HCT116 (cell line): ENCODE measurements at regions not wholly inside any gene's neighbourhood (a gene's known extent, or its start where the extent isn't known, plus 50 kb on each side); places are given as distances from the start of the nearest gene placed in this dataset.

Source experiments
- ATAC-seq: fragments of 200-7000 bp; cut with Tn5 transposase; 2 replicates; pipeline ENCODE4 v1.9.1; 2020; ENCODE audit warnings: mild to moderate bottlenecking, moderate library complexity
- BruUV-seq: library from RNA; stranded (reverse); fragments of 400-500 nt; replicated peaks from 2 replicates; lab custom pipeline; 2021; lab: Mats Ljungman, UMichigan
- CTCF ChIA-PET: fragments of 300-600 bp; sonication (Branson Sonifier 250); formaldehyde crosslinking; loops from one replicate; lab custom pipeline; 2021; ENCODE audit warnings: antibody characterized with exemption; lab: Charles Lee
- POLR2A ChIA-PET: fragments of 300-600, 350-600 bp; sonication (Branson Sonifier 250); formaldehyde crosslinking; loops from one replicate; lab custom pipeline; 2021; ENCODE audit warnings: antibody characterized with exemption; lab: Charles Lee
- RAD21 ChIA-PET, 2 experiments: fragments of 300-600 bp; sonication (Branson Sonifier 250); formaldehyde crosslinking; loops; one replicate each; lab custom pipeline; 2023; ENCODE audit warnings: low total read pairs in 2 of 2; ENCODE audit not compliant: uncharacterized antibody in 2 of 2, unreplicated experiment in 2 of 2, low non-redundant PET in 1 of 2; lab: Charles Lee
- DNase-seq: peaks from one replicate; pipeline ENCODE4 v3.0.0-alpha.2; 2010; ENCODE audit warnings: low read depth, low spot score
- H2AFZ ChIP-seq: fragments of 200-600 bp; shearing (Covaris generic), sonication (generic); 2 replicates; pipeline ENCODE4 v1.6.1; 2017; ENCODE audit warnings: low read depth, mixed run types, mixed read lengths, antibody characterized with exemption, low read length; ENCODE audit not compliant: poor library complexity, severe bottlenecking
- H3K27ac ChIP-seq: 2 replicates; pipeline ENCODE4 v1.5.1; 2012; ENCODE audit warnings: low read depth, low read length
- H3K27me3 ChIP-seq: fragments of 200-600 bp; sonication (generic); 2 replicates; pipeline ENCODE4 v1.6.1; 2016; ENCODE audit warnings: mixed run types, low read length, mixed read lengths; ENCODE audit not compliant: insufficient read depth
- H3K36me3 ChIP-seq, 2 experiments: fragments of 200-500 bp in 1 of 2; fragments of 200-600 bp in 1 of 2; sonication (Bioruptor generic) in 1 of 2; sonication (generic) in 1 of 2; 2 replicates each; pipeline versions ENCODE4 v1.5.1 to v1.6.1; 2014 to 2016; ENCODE audit warnings: low read length in 2 of 2, inconsistent platforms in 1 of 2, mixed read lengths in 1 of 2, mixed run types in 1 of 2; ENCODE audit not compliant: insufficient read depth in 2 of 2, control insufficient read depth in 1 of 2
- H3K4me1 ChIP-seq, 2 experiments: fragments of 200-600 bp in 1 of 2; sonication (generic) in 1 of 2; 2 replicates each; pipeline versions ENCODE4 v1.5.1 to v1.6.1; 2012 to 2017; ENCODE audit warnings: low read length in 2 of 2, inconsistent platforms in 1 of 2, mild to moderate bottlenecking in 1 of 2, mixed read lengths in 1 of 2, mixed run types in 1 of 2, moderate library complexity in 1 of 2; ENCODE audit not compliant: insufficient read depth in 2 of 2, control insufficient read depth in 1 of 2
- H3K4me2 ChIP-seq: fragments of 200-600 bp; sonication (generic); 2 replicates; pipeline ENCODE4 v1.6.1; 2017; ENCODE audit warnings: mixed run types, low read length, mixed read lengths
- H3K4me3 ChIP-seq, 2 experiments: fragments of 200-600 bp in 1 of 2; sonication (generic) in 1 of 2; replicated peaks in 1 of 2; 2 replicates each; pipeline ENCODE4 v1.5.1; 2011 to 2016; ENCODE audit warnings: low read length in 2 of 2, control low read depth in 1 of 2, low read depth in 1 of 2, mild to moderate bottlenecking in 1 of 2, mixed read lengths in 1 of 2, mixed run types in 1 of 2
- H3K79me2 ChIP-seq: fragments of 200-600 bp; sonication (generic); 2 replicates; pipeline ENCODE4 v1.6.1; 2017; ENCODE audit warnings: mild to moderate bottlenecking, mixed run types, low read length, moderate library complexity, mixed read lengths; ENCODE audit not compliant: insufficient read depth
- H3K9ac ChIP-seq: fragments of 200-600 bp; sonication (generic); 2 replicates; pipeline ENCODE4 v1.6.1; 2016; ENCODE audit warnings: low read length, mixed read lengths
- H3K9me2 ChIP-seq: fragments of 200-600 bp; sonication (generic), shearing (Covaris generic); 2 replicates; pipeline ENCODE4 v1.6.1; 2017; ENCODE audit warnings: mixed run types, mild to moderate bottlenecking, moderate library complexity; ENCODE audit not compliant: insufficient read depth
- H3K9me3 ChIP-seq, 2 experiments: fragments of 200-500 bp in 1 of 2; fragments of 200-600 bp in 1 of 2; sonication (Bioruptor generic) in 1 of 2; sonication (generic) in 1 of 2; 2 replicates each; pipeline ENCODE4 v1.6.1; 2014 to 2017; ENCODE audit warnings: low read length in 2 of 2, mixed read lengths in 2 of 2, inconsistent platforms in 1 of 2, low read depth in 1 of 2, mild to moderate bottlenecking in 1 of 2, mixed run types in 1 of 2, moderate library complexity in 1 of 2; ENCODE audit not compliant: control insufficient read depth in 1 of 2, insufficient read depth in 1 of 2
- H4K20me1 ChIP-seq: fragments of 200-600 bp; sonication (generic), shearing (Covaris generic); 2 replicates; pipeline ENCODE4 v1.6.1; 2017; ENCODE audit warnings: mixed run types, mild to moderate bottlenecking, moderate library complexity; ENCODE audit not compliant: insufficient read depth
- EGR1 ChIP-seq: IDR thresholded peaks from 2 replicates; pipeline ENCODE4 v1.6.1; 2012; ENCODE audit warnings: low read depth
- ELF1 ChIP-seq: IDR thresholded peaks from 2 replicates; pipeline ENCODE4 v1.6.1; 2012; ENCODE audit warnings: low read depth, borderline replicate concordance
- EZH2 ChIP-seq: fragments of 200-600 bp; sonication (generic); IDR thresholded peaks from 2 replicates; pipeline ENCODE4 v1.6.1; 2017; ENCODE audit warnings: antibody characterized with exemption, mixed run types
- JUND ChIP-seq: IDR thresholded peaks from 2 replicates; pipeline ENCODE4 v1.6.1; 2012
- POLR2AphosphoS5 ChIP-seq: IDR thresholded peaks from 2 replicates; pipeline ENCODE4 v1.6.1; 2011; ENCODE audit warnings: mild to moderate bottlenecking, low read depth, low read length, moderate library complexity
- RAD21 ChIP-seq: IDR thresholded peaks from 2 replicates; pipeline ENCODE4 v1.6.1; 2012; ENCODE audit warnings: low read depth, mild to moderate bottlenecking
- SIN3A ChIP-seq: IDR thresholded peaks from 2 replicates; pipeline ENCODE4 v1.6.1; 2012; ENCODE audit warnings: low read depth
- SP1 ChIP-seq: IDR thresholded peaks from 2 replicates; pipeline ENCODE4 v1.6.1; 2012; ENCODE audit warnings: low read depth
- TCF7L2 ChIP-seq: IDR thresholded peaks from 2 replicates; pipeline ENCODE4 v1.7.0; 2011; ENCODE audit warnings: borderline replicate concordance, inconsistent platforms; ENCODE audit not compliant: insufficient read depth, insufficient read length; ENCODE audit errors: extremely low read depth
- intact Hi-C: fragments of 100-400 bp; cut with micrococcal nuclease; formaldehyde crosslinking; loops from 2 replicates; pipeline ENCODE4 v1.10.0; 2022
- TF ChIP-seq, protein P1 (sequence below): IDR thresholded peaks from 2 replicates; pipeline ENCODE4 v1.6.1; 2012
- TF ChIP-seq, protein P2 (sequence below): IDR thresholded peaks from 2 replicates; pipeline ENCODE4 v1.6.1; 2011; ENCODE audit warnings: mild to moderate bottlenecking, low read length, moderate library complexity; ENCODE audit not compliant: insufficient replicate concordance; ENCODE audit errors: extremely low read depth

DNA sequence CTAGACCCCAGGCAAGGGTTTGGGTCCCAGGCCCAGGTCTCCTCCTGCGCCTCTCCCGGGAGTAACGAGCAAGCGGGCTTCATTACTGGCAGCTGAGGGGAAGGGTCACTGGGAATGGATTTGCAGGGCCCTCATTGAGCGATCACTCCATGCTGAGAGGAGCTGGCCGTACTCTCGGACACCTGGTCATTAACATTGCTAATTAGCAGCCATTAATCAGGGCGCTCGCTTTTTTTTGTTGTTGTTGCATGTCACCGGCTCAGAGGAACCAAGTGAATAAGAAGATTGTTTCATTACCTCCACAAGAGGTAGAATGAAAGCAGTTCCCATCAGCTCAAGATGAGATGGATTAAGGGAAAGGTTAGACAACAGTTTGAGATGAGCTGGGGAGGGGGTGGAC lies 293.0 kb upstream of the ATP11B start:
- no peak overlapping the region for H2AFZ ChIP-seq
- ChIA-PET RAD21 (no interaction called here), POLR2A (no interaction called here), CTCF (interaction anchor here (0.9 kb wide), 1 partner anchor 10 kb away, joined by 3 read pairs; no protein-coding TSS in a partner anchor)
- H4K20me1 ChIP-seq, result no peaks in the 10 kb centered on the region
- no peaks in the 10 kb centered on the region for H3K27me3 ChIP-seq
- no peaks in the 10 kb centered on the region for H3K9me3 ChIP-seq
- no peak overlapping the region for H3K4me3 ChIP-seq
- H3K9me2 ChIP-seq, result no peaks in the 10 kb centered on the region
- TF ChIP-seq POLR2AphosphoS5 (no peak), JUND (no peak)
- H3K79me2 ChIP-seq, result no peaks in the 10 kb centered on the region
- no TSS peak for BruUV-seq
- no peak for ATAC-seq
- H3K4me2 ChIP-seq, result no peak overlapping the region
- no peak overlapping the region for H3K9ac ChIP-seq
- intact Hi-C loops, result no loop called here
- no peaks in the 10 kb centered on the region for H3K4me1 ChIP-seq
- H3K27ac ChIP-seq, result no peak overlapping the region
- no peaks in the 10 kb centered on the region for H3K36me3 ChIP-seq
- no peak for DNase-seq

DNA sequence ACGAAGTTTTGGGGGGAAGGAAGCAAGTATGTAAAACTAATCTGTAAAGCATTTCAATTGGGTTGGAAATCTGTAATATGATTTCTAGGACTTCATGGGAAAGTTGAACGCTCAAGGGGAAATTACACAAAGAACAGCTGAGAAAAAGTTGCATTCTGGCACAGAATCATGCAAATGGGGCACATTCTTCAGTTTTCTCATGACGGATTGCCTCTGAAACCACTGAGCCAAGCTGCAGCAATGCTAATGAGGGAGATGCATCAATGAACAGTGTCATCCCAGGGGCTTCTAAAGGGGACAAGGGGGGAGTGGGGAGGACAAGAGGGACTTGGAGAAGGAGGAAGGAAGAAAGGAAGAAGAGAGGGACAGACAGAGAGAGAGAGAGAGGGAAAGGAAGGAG lies 291.4 kb upstream of the ATP11B start:
- TF ChIP-seq, protein P1, sequence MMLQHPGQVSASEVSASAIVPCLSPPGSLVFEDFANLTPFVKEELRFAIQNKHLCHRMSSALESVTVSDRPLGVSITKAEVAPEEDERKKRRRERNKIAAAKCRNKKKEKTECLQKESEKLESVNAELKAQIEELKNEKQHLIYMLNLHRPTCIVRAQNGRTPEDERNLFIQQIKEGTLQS, result no peak
- TF ChIP-seq, protein P2, sequence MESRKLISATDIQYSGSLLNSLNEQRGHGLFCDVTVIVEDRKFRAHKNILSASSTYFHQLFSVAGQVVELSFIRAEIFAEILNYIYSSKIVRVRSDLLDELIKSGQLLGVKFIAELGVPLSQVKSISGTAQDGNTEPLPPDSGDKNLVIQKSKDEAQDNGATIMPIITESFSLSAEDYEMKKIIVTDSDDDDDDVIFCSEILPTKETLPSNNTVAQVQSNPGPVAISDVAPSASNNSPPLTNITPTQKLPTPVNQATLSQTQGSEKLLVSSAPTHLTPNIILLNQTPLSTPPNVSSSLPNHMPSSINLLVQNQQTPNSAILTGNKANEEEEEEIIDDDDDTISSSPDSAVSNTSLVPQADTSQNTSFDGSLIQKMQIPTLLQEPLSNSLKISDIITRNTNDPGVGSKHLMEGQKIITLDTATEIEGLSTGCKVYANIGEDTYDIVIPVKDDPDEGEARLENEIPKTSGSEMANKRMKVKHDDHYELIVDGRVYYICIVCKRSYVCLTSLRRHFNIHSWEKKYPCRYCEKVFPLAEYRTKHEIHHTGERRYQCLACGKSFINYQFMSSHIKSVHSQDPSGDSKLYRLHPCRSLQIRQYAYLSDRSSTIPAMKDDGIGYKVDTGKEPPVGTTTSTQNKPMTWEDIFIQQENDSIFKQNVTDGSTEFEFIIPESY, result no peak
- TF ChIP-seq JUND, result no peak
- TF ChIP-seq SP1, result no peak
- no peak for TF ChIP-seq EZH2
- no peak for TF ChIP-seq ELF1
- TF ChIP-seq EGR1, result no peak
- no peak for TF ChIP-seq TCF7L2
- TF ChIP-seq RAD21, result no peak
- no peak for TF ChIP-seq SIN3A
- Histone ChIP-seq H3K9me2 (no peaks in the 10 kb centered on the region), H3K4me1 (no peaks in the 10 kb centered on the region), H3K9ac (no peak overlapping the region), H3K4me3 (no peak overlapping the region), H3K79me2 (no peaks in the 10 kb centered on the region), H3K9me3 (no peaks in the 10 kb centered on the region), H4K20me1 (no peaks in the 10 kb centered on the region), H3K4me2 (no peak overlapping the region), H3K27me3 (no peaks in the 10 kb centered on the region), H2AFZ (no peak overlapping the region), H3K36me3 (no peaks in the 10 kb centered on the region), H3K27ac (no peak overlapping the region)
- BruUV-seq, result no TSS peak
- intact Hi-C loops, result no loop called here
- POLR2A ChIA-PET, result no interaction called here
- ATAC-seq (no peak), DNase-seq (no peak)
- CTCF ChIA-PET, result interaction anchor here (0.8 kb wide), 1 partner anchor 10 kb away, joined by 3 read pairs; no protein-coding TSS in a partner anchor
- RAD21 ChIA-PET, result no interaction called here
